ENCODE measurements at regions not wholly inside any gene's neighbourhood (a gene's known extent, or its start where the extent isn't known, plus 50 kb on each side); places are given as distances from the start of the nearest gene placed in this dataset.

DNA sequence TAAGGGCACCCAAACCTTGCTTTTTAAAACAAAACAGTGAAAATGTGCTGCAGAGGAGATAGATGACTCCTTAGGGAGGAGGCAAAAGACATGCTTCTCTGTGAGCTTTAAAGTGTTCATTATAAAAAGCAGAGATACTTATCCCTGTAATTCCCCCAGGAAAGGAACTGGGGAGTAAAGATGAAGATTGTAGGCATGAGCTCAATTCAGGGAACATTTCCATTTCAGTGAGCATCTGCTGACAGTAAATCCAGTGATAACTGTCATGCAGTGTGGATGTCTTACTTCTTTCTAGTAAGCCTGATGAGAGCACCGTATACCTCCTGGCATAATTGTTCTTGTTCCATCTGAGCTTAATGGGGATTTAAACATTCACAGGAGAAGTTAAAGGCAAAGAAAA, 1296.5 kb downstream of the MRPL39 start:
- TF ChIP-seq, protein P1, sequence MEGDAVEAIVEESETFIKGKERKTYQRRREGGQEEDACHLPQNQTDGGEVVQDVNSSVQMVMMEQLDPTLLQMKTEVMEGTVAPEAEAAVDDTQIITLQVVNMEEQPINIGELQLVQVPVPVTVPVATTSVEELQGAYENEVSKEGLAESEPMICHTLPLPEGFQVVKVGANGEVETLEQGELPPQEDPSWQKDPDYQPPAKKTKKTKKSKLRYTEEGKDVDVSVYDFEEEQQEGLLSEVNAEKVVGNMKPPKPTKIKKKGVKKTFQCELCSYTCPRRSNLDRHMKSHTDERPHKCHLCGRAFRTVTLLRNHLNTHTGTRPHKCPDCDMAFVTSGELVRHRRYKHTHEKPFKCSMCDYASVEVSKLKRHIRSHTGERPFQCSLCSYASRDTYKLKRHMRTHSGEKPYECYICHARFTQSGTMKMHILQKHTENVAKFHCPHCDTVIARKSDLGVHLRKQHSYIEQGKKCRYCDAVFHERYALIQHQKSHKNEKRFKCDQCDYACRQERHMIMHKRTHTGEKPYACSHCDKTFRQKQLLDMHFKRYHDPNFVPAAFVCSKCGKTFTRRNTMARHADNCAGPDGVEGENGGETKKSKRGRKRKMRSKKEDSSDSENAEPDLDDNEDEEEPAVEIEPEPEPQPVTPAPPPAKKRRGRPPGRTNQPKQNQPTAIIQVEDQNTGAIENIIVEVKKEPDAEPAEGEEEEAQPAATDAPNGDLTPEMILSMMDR (IDR thresholded peaks at IDR 0.05) = no peak
- TF ChIP-seq POLR2AphosphoS5 (IDR thresholded peaks at IDR 0.05) = no peak
- no peak for TF ChIP-seq POLR2A (IDR thresholded peaks at IDR 0.05)
- no peak for TF ChIP-seq EP300 (IDR thresholded peaks at IDR 0.05; ENCODE audit: low read depth)

All from transverse colon (tissue), 4 donors.